ENCODE measurements at regions not wholly inside any gene's neighbourhood (a gene's known extent, or its start where the extent isn't known, plus 50 kb on each side); places are given as distances from the start of the nearest gene placed in this dataset.

GRCh38 chr11:44418456-44418830 lies 108.5 kb upstream of the ALX4 start:
- Histone ChIP-seq H3K79me2 (ENCODE audit: insufficient read depth, low read length) (no peaks in the 10 kb centered on the region), H3K27me3 (ENCODE audit: insufficient read depth, low read length) (peaks cover 34% of the 10 kb centered on the region; the same call in 1 of the 2 replicates), H3K4me2 (ENCODE audit: low read length) (no peak overlapping the region), H3K9ac (ENCODE audit: low read length) (no peak overlapping the region), H3K4me3 (replicated peaks in 1 of 2; ENCODE audit: low read depth in 1 of 2, low read length in 2 of 2) (no peak overlapping the region), H3K4me1 (ENCODE audit: control insufficient read depth in 1 of 2, insufficient read depth in 2 of 2, low read length in 2 of 2) (0 out of 4 replicates have a peak, but pooled peaks cover 0 to 3% of the 10 kb centered on the region in 2 experiments), H3K9me2 (ENCODE audit: insufficient read depth) (no peaks in the 10 kb centered on the region), H4K20me1 (ENCODE audit: insufficient read depth) (no peaks in the 10 kb centered on the region), H3K9me3 (ENCODE audit: control insufficient read depth in 1 of 2, insufficient read depth in 1 of 2, low read depth in 1 of 2, low read length in 2 of 2) (no peaks in the 10 kb centered on the region), H3K36me3 (ENCODE audit: control insufficient read depth in 1 of 2, insufficient read depth in 2 of 2, low read length in 2 of 2) (no peaks in the 10 kb centered on the region), H2AFZ (ENCODE audit: low read depth, low read length, poor library complexity, severe bottlenecking) (no peak overlapping the region), H3K27ac (ENCODE audit: low read depth, low read length) (no peak overlapping the region)
- CTCF ChIA-PET = no interaction called here
- POLR2A ChIA-PET = no interaction called here
- no TSS peak for BruUV-seq (replicated peaks)
- TF ChIP-seq CEBPB (IDR thresholded peaks at IDR 0.05; ENCODE audit: low read depth) (no peak), CBX3 (IDR thresholded peaks at IDR 0.05; ENCODE audit: low read depth) (no peak), EZH2 (IDR thresholded peaks at IDR 0.05) (no peak), POLR2A (IDR thresholded peaks at IDR 0.05; ENCODE audit: borderline replicate concordance, extremely low read depth, insufficient read depth, insufficient read length) (no peak)
- intact Hi-C loops (cut with micrococcal nuclease) = no loop called here
- RAD21 ChIA-PET (ENCODE audit: low non-redundant PET in 1 of 2, low total read pairs in 2 of 2, uncharacterized antibody in 2 of 2, unreplicated experiment in 2 of 2) = no interaction called here
- ATAC-seq = no peak
- DNase-seq (ENCODE audit: low read depth, low spot score) = no peak

DNA sequence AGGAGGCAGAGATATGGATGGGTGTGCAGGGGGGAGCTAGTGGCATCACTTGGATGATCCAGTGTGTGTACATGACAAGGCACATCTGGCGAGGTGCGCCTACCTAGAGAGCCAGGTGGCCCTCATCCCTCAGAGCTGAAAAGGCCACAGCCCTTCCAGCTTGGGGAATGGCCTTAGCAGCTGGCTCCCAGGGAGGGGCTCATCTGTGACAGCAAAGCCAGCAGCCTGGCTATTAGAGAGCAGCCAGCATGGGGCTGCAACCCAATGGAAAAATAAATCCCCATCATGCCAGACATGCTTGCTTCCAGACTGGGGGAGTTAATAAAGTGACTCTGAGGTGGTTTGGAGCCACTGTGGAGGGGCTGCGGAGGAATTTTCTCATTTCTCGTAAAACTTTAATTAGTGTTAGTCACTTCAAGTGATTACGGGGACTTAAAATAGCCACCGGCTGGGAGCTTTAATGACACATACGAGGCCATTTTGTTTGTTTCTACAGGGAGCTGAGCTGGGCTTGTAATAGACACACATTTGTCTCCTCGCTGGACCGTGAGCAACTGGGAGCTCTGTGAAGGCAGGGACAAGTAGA lies 111.2 kb upstream of the ALX4 start:
- ChIA-PET CTCF (no interaction called here), RAD21 (ENCODE audit: low non-redundant PET in 1 of 2, low total read pairs in 2 of 2, uncharacterized antibody in 2 of 2, unreplicated experiment in 2 of 2) (no interaction called here), POLR2A (no interaction called here)
- Histone ChIP-seq H3K36me3 (ENCODE audit: control insufficient read depth in 1 of 2, insufficient read depth in 2 of 2, low read length in 2 of 2) (no peaks in the 10 kb centered on the region), H3K79me2 (ENCODE audit: insufficient read depth, low read length) (no peaks in the 10 kb centered on the region), H2AFZ (ENCODE audit: low read depth, low read length, poor library complexity, severe bottlenecking) (no peak overlapping the region), H3K9me2 (ENCODE audit: insufficient read depth) (no peaks in the 10 kb centered on the region), H3K9me3 (ENCODE audit: control insufficient read depth in 1 of 2, insufficient read depth in 1 of 2, low read depth in 1 of 2, low read length in 2 of 2) (no peaks in the 10 kb centered on the region), H3K4me1 (ENCODE audit: control insufficient read depth in 1 of 2, insufficient read depth in 2 of 2, low read length in 2 of 2) (no peaks in the 10 kb centered on the region), H3K4me2 (ENCODE audit: low read length) (no peak overlapping the region), H4K20me1 (ENCODE audit: insufficient read depth) (no peaks in the 10 kb centered on the region), H3K27ac (ENCODE audit: low read depth, low read length) (no peak overlapping the region), H3K9ac (ENCODE audit: low read length) (no peak overlapping the region), H3K27me3 (ENCODE audit: insufficient read depth, low read length) (peaks cover 32% of the 10 kb centered on the region; the same call in 1 of the 2 replicates), H3K4me3 (replicated peaks in 1 of 2; ENCODE audit: low read depth in 1 of 2, low read length in 2 of 2) (no peak overlapping the region)
- TF ChIP-seq EZH2 (IDR thresholded peaks at IDR 0.05) (no peak), CEBPB (IDR thresholded peaks at IDR 0.05; ENCODE audit: low read depth) (no peak), JUND (IDR thresholded peaks at IDR 0.05) (no peak), EGR1 (IDR thresholded peaks at IDR 0.05; ENCODE audit: low read depth) (no peak), SRF (IDR thresholded peaks at IDR 0.05; ENCODE audit: low read depth) (no peak), ZNF274 (IDR thresholded peaks at IDR 0.05; ENCODE audit: low read depth, low read length) (no peak), POLR2A (IDR thresholded peaks at IDR 0.05; ENCODE audit: borderline replicate concordance, extremely low read depth, insufficient read depth, insufficient read length) (no peak), TCF7L2 (IDR thresholded peaks at IDR 0.05; ENCODE audit: borderline replicate concordance, extremely low read depth, insufficient read depth, insufficient read length) (no peak), ZFX (IDR thresholded peaks at IDR 0.05) (no peak), RAD21 (IDR thresholded peaks at IDR 0.05; ENCODE audit: low read depth) (no peak), CTCF (IDR thresholded peaks at IDR 0.05 in 2 of 3, conservative IDR thresholded peaks at IDR 0.05 in 1 of 3; ENCODE audit: borderline replicate concordance in 1 of 3, insufficient read depth in 1 of 3, low read depth in 2 of 3, low read length in 2 of 3) (no peak), MAX (IDR thresholded peaks at IDR 0.05) (no peak), ELF1 (IDR thresholded peaks at IDR 0.05; ENCODE audit: borderline replicate concordance, low read depth) (no peak), EZH2phosphoT487 (IDR thresholded peaks at IDR 0.05; ENCODE audit: borderline replicate concordance) (no peak), SIN3A (IDR thresholded peaks at IDR 0.05; ENCODE audit: low read depth) (no peak)
- TF ChIP-seq, protein P1, sequence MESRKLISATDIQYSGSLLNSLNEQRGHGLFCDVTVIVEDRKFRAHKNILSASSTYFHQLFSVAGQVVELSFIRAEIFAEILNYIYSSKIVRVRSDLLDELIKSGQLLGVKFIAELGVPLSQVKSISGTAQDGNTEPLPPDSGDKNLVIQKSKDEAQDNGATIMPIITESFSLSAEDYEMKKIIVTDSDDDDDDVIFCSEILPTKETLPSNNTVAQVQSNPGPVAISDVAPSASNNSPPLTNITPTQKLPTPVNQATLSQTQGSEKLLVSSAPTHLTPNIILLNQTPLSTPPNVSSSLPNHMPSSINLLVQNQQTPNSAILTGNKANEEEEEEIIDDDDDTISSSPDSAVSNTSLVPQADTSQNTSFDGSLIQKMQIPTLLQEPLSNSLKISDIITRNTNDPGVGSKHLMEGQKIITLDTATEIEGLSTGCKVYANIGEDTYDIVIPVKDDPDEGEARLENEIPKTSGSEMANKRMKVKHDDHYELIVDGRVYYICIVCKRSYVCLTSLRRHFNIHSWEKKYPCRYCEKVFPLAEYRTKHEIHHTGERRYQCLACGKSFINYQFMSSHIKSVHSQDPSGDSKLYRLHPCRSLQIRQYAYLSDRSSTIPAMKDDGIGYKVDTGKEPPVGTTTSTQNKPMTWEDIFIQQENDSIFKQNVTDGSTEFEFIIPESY (IDR thresholded peaks at IDR 0.05; ENCODE audit: extremely low read depth, insufficient replicate concordance, low read length) = no peak
- TF ChIP-seq, protein P2, sequence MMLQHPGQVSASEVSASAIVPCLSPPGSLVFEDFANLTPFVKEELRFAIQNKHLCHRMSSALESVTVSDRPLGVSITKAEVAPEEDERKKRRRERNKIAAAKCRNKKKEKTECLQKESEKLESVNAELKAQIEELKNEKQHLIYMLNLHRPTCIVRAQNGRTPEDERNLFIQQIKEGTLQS (IDR thresholded peaks at IDR 0.05) = no peak
- ATAC-seq (no peak), DNase-seq (ENCODE audit: low read depth, low spot score) (no peak)
- intact Hi-C loops (cut with micrococcal nuclease) = no loop called here
- BruUV-seq (replicated peaks) = no TSS peak

Measured in HCT116 (cell line).